PC-9 (cell line): ENCODE measurements at regions not wholly inside any gene's neighbourhood (a gene's known extent, or its start where the extent isn't known, plus 50 kb on each side); places are given as distances from the start of the nearest gene placed in this dataset.
A peak's percentile ranks its signal among the peaks of the same experiment; 100 is the strongest.

ENCODE experiments used
- BruUV-seq: library from RNA; stranded (reverse); fragments of 400-500 nt; replicated peaks from 2 replicates; lab custom pipeline; 2021; lab: Mats Ljungman, UMichigan
- CTCF ChIA-PET: fragments of 300-600 bp; sonication (Branson Sonifier 250); formaldehyde crosslinking; loops from one replicate; lab custom pipeline; 2022; ENCODE audit warnings: antibody characterized with exemption; lab: Charles Lee
- POLR2A ChIA-PET: fragments of 300-600 bp; sonication (Branson Sonifier 250); formaldehyde crosslinking; loops from one replicate; lab custom pipeline; 2022; ENCODE audit warnings: antibody characterized with exemption; ENCODE audit not compliant: unreplicated experiment; lab: Charles Lee
- DNase-seq, 2 experiments: peaks; one replicate each; pipeline versions ENCODE4 v3.0.0 to v3.0.0-alpha.2; 2015 to 2022; ENCODE audit warnings: mixed read lengths in 1 of 2
- H2AFZ ChIP-seq: fragments of 200-600 bp; sonication (generic); 2 replicates; pipeline ENCODE4 v1.8.1; 2017; ENCODE audit warnings: antibody characterized with exemption
- H3F3A ChIP-seq: fragments of 200-600 bp; sonication (generic); 2 replicates; pipeline ENCODE4 v1.8.1; 2017; ENCODE audit warnings: antibody characterized with exemption, mild to moderate bottlenecking, low read depth; ENCODE audit not compliant: insufficient read depth
- H3K27ac ChIP-seq: fragments of 200-600 bp; sonication (generic); 2 replicates; pipeline ENCODE4 v1.6.1; 2016; ENCODE audit warnings: mixed run types
- H3K27me3 ChIP-seq: fragments of 200-600 bp; sonication (generic); 2 replicates; pipeline ENCODE4 v1.6.1; 2016; ENCODE audit warnings: low read depth, mixed run types; ENCODE audit not compliant: insufficient read depth
- H3K36me3 ChIP-seq: fragments of 200-600 bp; sonication (generic); 2 replicates; pipeline ENCODE4 v1.6.1; 2016; ENCODE audit warnings: low read depth, mixed run types
- H3K4me1 ChIP-seq: fragments of 200-600 bp; sonication (generic); replicated peaks from 2 replicates; pipeline ENCODE4 v1.6.1; 2016; ENCODE audit warnings: mixed run types; ENCODE audit not compliant: insufficient read depth
- H3K4me2 ChIP-seq: fragments of 200-600 bp; sonication (generic); 2 replicates; pipeline ENCODE4 v1.6.1; 2017; ENCODE audit warnings: mixed run types
- H3K4me3 ChIP-seq: fragments of 200-600 bp; sonication (generic); 2 replicates; pipeline ENCODE4 v1.6.1; 2016; ENCODE audit warnings: mixed run types
- H3K79me2 ChIP-seq: fragments of 200-600 bp; sonication (generic); 2 replicates; pipeline ENCODE4 v1.6.1; 2017; ENCODE audit warnings: low read depth, mixed run types
- H3K9me2 ChIP-seq: fragments of 200-600 bp; sonication (generic); 2 replicates; pipeline ENCODE4 v1.8.1; 2017; ENCODE audit warnings: mild to moderate bottlenecking; ENCODE audit not compliant: insufficient read depth
- H3K9me3 ChIP-seq: fragments of 200-600 bp; sonication (generic); 2 replicates; pipeline ENCODE4 v1.8.1; 2016; ENCODE audit warnings: low read depth; ENCODE audit not compliant: insufficient read depth
- H4K20me1 ChIP-seq: fragments of 200-600 bp; sonication (generic); 2 replicates; pipeline ENCODE4 v1.8.1; 2017; ENCODE audit not compliant: insufficient read depth
- CTCF ChIP-seq: fragments of 200-600 bp; sonication (generic); conservative IDR thresholded peaks from 2 replicates; pipeline ENCODE4 v1.6.1; 2017; ENCODE audit warnings: mixed run types, antibody characterized with exemption, mild to moderate bottlenecking, moderate library complexity
- EZH2 ChIP-seq: fragments of 200-600 bp; sonication (generic); IDR thresholded peaks from 2 replicates; pipeline ENCODE4 v1.8.0; 2017; ENCODE audit warnings: antibody characterized with exemption, low read depth
- intact Hi-C: fragments of 100-400 bp; cut with micrococcal nuclease; formaldehyde crosslinking; loops from one replicate; pipeline ENCODE4 v1.10.0; 2022; ENCODE audit not compliant: unreplicated experiment

DNA sequence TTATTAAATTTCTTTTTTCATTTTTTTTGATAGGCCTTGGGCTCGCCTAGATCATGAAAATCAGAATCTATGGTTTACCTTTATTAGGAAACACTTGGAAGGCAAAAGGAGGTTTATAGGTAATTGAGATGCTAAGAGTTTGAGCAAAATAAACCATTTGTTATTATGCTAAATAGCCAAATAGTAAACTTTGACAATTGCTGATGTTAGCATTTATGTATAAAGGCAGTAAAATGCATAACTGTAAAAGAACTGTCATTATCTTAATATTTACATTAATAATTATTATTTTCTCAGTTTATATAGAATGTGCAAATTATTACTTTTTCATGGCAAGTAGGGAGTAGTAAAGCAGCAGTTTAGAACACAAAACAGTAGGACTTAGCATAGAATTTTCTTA lies 1737.8 kb upstream of the PRR20A start:
- Histone ChIP-seq H3K27ac (no peak overlapping the region), H3K79me2 (no peaks in the 10 kb centered on the region), H3K36me3 (no peaks in the 10 kb centered on the region), H3K9me2 (no peaks in the 10 kb centered on the region), H3K9me3 (no peaks in the 10 kb centered on the region), H3F3A (no peaks in the 10 kb centered on the region), H4K20me1 (no peaks in the 10 kb centered on the region), H3K4me1 (no peaks in the 10 kb centered on the region), H3K27me3 (no peaks in the 10 kb centered on the region), H3K4me3 (no peak overlapping the region), H2AFZ (0 out of 2 replicates have a peak overlapping the region, but pooled peaks have one; percentile 43), H3K4me2 (no peak overlapping the region)
- no TSS peak for BruUV-seq
- ChIA-PET CTCF (no interaction called here), POLR2A (no interaction called here)
- DNase-seq: no peak
- intact Hi-C loops: no loop called here
- TF ChIP-seq EZH2: no peak
- no peak for TF ChIP-seq CTCF

- no peaks in the 10 kb centered on the region for H3K27me3 ChIP-seq
- ChIA-PET POLR2A (no interaction called here), CTCF (no interaction called here)
- no peaks in the 10 kb centered on the region for H3F3A ChIP-seq
- no peaks in the 10 kb centered on the region for H3K4me1 ChIP-seq
- H3K4me2 ChIP-seq: no peak overlapping the region
- H3K9me2 ChIP-seq: no peaks in the 10 kb centered on the region
- no peak overlapping the region for H3K4me3 ChIP-seq
- TF ChIP-seq CTCF (no peak), EZH2 (no peak)
- no peaks in the 10 kb centered on the region for H4K20me1 ChIP-seq
- no peaks in the 10 kb centered on the region for H3K79me2 ChIP-seq
- intact Hi-C loops: no loop called here
- no peak for DNase-seq
- no peaks in the 10 kb centered on the region for H3K9me3 ChIP-seq
- H3K27ac ChIP-seq: no peak overlapping the region
- H3K36me3 ChIP-seq: no peaks in the 10 kb centered on the region
- no peak overlapping the region for H2AFZ ChIP-seq
- no TSS peak for BruUV-seq
Observed at GRCh38 chr13:55403887-55404487, 1736.7 kb upstream of the PRR20A start.

DNA sequence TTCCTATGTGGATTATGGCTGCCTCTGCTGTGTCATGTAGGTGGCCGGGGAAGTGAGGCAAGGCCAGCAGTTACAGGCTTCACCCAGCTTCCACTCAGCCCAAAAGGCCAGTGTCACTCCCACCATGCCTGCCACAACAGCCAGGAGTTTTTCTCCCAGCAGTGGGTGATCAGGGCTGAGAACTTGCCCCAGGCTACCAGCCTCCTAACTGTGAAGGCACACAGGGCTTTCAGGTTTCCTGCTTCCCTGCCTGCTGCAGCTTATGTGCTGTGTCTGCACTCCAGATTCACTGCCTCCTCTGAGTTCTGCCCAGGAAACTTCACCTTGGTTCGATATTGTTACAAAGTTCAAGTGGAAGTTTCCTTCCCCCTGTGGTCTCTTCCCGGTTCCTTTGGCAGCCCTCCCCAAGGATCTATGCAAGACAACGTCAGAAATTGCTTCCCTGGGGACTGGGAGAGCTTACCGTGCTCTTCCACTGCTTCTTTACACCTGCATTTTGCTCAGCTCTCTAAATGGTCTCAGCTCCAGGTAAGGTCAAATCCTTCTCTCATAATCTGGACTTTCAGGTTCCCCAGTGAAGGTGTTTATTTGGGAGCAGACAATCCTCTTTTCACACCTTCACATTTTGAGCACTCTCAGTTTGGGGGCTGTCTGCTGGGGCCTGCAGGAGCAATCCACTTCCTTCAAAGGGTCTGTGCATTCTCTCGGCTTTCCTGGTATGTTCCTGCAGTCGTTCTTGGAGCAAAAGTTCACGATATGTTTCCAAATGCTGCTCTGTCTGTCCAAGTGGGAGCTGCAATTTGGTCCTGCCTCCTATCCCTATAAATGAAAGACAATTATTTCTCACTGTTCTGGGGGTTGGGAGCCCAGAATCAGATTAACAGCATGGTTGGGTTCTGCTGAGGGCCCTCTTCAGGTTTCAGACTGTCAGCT lies 1730.1 kb upstream of the PRR20A start:
- no peaks in the 10 kb centered on the region for H3F3A ChIP-seq
- no peaks in the 10 kb centered on the region for H4K20me1 ChIP-seq
- TF ChIP-seq CTCF (no peak), EZH2 (no peak)
- H3K9me3 ChIP-seq: no peaks in the 10 kb centered on the region
- no peaks in the 10 kb centered on the region for H3K9me2 ChIP-seq
- H3K36me3 ChIP-seq: no peaks in the 10 kb centered on the region
- no peaks in the 10 kb centered on the region for H3K4me1 ChIP-seq
- POLR2A ChIA-PET: no interaction called here
- H3K4me2 ChIP-seq: no peak overlapping the region
- no TSS peak for BruUV-seq
- CTCF ChIA-PET: no interaction called here
- H3K27ac ChIP-seq: no peak overlapping the region
- no peak overlapping the region for H2AFZ ChIP-seq
- no peaks in the 10 kb centered on the region for H3K79me2 ChIP-seq
- H3K4me3 ChIP-seq: no peak overlapping the region
- DNase-seq: no peak
- H3K27me3 ChIP-seq: no peaks in the 10 kb centered on the region
- intact Hi-C loops: no loop called here
